ENCODE measurements at regions not wholly inside any gene's neighbourhood (a gene's known extent, or its start where the extent isn't known, plus 50 kb on each side); places are given as distances from the start of the nearest gene placed in this dataset.

- no peak for TF ChIP-seq CTCF (IDR thresholded peaks at IDR 0.05)
- TF ChIP-seq POLR2A (IDR thresholded peaks at IDR 0.05) = no peak
Observed at GRCh38 chr5:98076501-98076900, 697.0 kb upstream of the RGMB start.
